Stimulated activated effector memory CD8-positive, alpha-beta T cell treated with anti-CD3 and anti-CD28 coated beads, Interleukin-12 subunit alpha, Interleukin-12 subunit beta, amount 100 ng/mL, for 72 hours (primary cell): ENCODE measurements at regions not wholly inside any gene's neighbourhood (a gene's known extent, or its start where the extent isn't known, plus 50 kb on each side); places are given as distances from the start of the nearest gene placed in this dataset.

Experiments used
- ATAC-seq: fragments of 150-1000 bp; cut with Tn5 transposase; 2 replicates; pipeline ENCODE4 v1.10.0; 2021
- DNase-seq, 2 donors: peaks; one replicate each; pipeline ENCODE4 v3.0.0; 2021 to 2022; ENCODE audit warnings: low spot score in 2 of 2
- H3K27ac Mint-ChIP-seq: one replicate; pipeline ENCODE4 v1.8.0; 2022; ENCODE audit warnings: mild to moderate bottlenecking, mixed read lengths
- H3K36me3 Mint-ChIP-seq: one replicate; pipeline ENCODE4 v1.8.0; 2022; ENCODE audit warnings: mild to moderate bottlenecking, mixed read lengths
- H3K4me1 Mint-ChIP-seq: one replicate; pipeline ENCODE4 v1.8.0; 2022; ENCODE audit warnings: mixed read lengths
- H3K4me3 Mint-ChIP-seq: one replicate; pipeline ENCODE4 v1.8.0; 2022; ENCODE audit warnings: mild to moderate bottlenecking, mixed read lengths
- H3K9me3 Mint-ChIP-seq: one replicate; pipeline ENCODE4 v1.8.0; 2022; ENCODE audit warnings: mixed read lengths

- no peaks in the 10 kb centered on the region for H3K4me1 Mint-ChIP-seq
- H3K9me3 Mint-ChIP-seq: no peaks in the 10 kb centered on the region
- no peak overlapping the region for H3K4me3 Mint-ChIP-seq
- ATAC-seq (no peak), DNase-seq (no peak)
- H3K36me3 Mint-ChIP-seq: no peaks in the 10 kb centered on the region
- H3K27ac Mint-ChIP-seq: no peak overlapping the region
Measured at GRCh38 chr1:22291494-22291893, 148.6 kb upstream of the WNT4 start.

DNA sequence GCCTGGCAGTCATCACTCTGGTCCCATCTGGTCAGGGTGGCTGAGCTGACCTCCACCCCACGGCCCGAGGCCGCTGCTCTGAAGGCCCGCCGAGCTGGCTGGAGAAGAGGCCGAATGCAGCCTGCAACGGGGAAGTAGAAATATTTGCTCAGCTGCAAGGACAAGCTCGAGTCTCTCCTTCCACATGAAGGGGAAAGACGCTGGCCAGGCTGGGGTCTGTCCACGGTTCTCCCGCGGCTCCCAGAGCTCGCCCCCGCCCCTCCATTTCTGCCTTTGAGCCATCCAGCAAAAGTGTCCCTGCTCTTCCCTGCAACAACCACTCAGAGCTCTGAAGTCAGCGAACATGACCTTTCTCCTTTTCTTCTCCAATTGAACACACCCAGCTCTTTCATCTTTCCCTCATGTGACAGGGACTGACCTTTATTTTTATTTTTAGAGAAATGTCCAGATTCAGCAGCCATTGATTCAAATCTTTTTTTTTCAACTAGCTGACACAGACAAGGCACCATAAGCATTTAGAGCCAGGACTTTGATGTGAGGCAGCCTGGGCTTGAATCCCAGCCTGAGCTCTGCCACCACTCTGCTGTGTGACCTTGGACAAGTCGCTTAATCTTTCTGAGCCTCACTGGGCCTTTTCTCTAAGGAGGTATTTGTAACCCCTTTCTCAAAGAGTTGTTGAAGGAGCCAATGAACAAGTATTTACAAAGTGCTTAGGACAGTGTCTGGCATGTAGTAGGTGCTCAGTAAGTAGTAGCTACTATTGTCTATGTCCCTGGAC is 149.3 kb upstream of the WNT4 start:
- no peak overlapping the region for H3K27ac Mint-ChIP-seq
- no peaks in the 10 kb centered on the region for H3K4me1 Mint-ChIP-seq
- no peaks in the 10 kb centered on the region for H3K36me3 Mint-ChIP-seq
- ATAC-seq (no peak), DNase-seq (no peak)
- H3K4me3 Mint-ChIP-seq: no peak overlapping the region
- no peaks in the 10 kb centered on the region for H3K9me3 Mint-ChIP-seq

DNA sequence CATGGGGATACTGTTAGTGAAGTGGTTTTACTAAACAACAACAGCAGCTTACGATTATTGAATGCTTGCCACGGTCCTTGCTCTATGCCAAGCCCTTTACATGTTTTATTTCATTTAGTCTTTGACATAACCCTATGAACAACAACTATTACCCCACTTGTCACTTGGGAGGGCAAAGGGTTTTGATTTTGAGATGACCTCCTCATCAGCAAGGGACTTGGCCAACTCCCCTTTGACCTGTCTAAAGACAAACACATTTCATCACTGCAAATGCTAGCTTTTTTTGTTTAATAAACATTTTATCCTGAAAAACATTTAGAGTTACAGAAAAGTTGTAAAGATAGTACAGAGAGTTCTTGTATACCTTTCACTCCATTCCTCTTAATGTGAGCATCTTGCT is 152.5 kb upstream of the WNT4 start:
- no peak overlapping the region for H3K27ac Mint-ChIP-seq
- no peaks in the 10 kb centered on the region for H3K4me1 Mint-ChIP-seq
- ATAC-seq: no peak
- no peak overlapping the region for H3K4me3 Mint-ChIP-seq
- H3K9me3 Mint-ChIP-seq: no peaks in the 10 kb centered on the region
- no peaks in the 10 kb centered on the region for H3K36me3 Mint-ChIP-seq
- DNase-seq: no peak

DNA sequence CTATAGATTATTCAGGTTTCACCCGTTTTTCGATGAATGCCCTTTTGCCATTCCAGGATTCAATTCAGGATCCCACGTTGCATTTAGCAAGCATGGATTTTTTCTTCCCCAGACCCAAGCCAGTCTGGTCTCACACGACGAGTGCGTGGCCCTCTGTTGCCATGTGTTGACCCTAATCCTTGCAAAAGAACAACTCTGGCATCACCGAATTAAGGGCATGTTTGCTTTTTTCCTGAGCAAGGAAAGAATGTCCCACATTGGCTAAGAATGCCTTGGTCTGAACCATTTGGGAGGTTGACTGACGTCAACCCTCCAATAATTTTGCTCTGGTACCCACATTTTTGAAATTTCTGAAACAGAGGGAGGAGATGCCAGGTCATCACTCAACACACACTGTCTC is 153.0 kb upstream of the WNT4 start:
- Mint-ChIP-seq H3K9me3 (no peaks in the 10 kb centered on the region), H3K4me3 (no peak overlapping the region), H3K36me3 (no peaks in the 10 kb centered on the region), H3K27ac (no peak overlapping the region), H3K4me1 (no peaks in the 10 kb centered on the region)
- ATAC-seq (no peak), DNase-seq (no peak)

DNA sequence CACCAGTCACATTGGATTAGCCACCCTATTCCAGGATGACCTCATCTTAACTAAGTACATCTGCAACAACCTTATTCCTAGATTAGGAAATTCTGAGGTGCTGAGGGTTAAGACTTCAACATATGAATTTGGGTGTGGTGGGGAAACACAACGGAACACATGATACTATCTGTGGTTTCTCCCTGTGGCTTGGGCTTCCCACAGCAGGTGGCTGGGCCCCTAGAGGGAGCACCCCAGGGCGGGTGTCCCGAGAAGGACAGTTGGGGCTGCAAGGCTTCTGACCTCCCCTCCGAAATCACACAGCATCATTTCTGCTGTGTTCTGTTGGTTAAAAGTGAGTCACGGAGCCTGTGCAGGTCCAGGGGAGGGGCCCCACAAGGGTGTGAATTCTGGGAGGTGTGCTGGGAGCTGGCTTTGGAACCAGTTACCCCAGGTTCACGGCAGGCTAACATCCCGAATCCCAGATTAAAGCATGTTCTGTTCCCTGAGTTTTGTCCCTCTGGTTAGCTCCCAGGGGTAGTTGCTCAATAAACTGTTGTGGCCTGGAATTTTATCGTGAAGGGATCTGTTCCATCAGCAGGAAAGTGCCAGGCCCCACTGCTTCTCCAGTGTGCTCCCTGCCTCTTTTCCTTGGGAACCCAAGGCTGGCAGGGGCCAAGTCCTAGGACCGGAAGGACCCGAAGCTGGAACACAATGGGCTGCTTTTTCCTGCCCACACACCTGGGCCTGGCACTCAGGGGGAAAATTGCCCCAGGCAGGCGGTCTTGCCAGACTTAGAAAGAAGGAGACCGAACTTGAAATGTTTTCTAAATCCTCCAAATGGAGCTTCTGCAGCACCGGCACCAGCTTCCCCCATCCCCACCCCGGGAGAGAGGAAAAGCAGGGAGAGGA is 154.0 kb upstream of the WNT4 start:
- H3K36me3 Mint-ChIP-seq: no peaks in the 10 kb centered on the region
- DNase-seq (no peak), ATAC-seq (peak; percentile 39)
- no peak overlapping the region for H3K27ac Mint-ChIP-seq
- H3K4me1 Mint-ChIP-seq: no peaks in the 10 kb centered on the region
- H3K9me3 Mint-ChIP-seq: no peaks in the 10 kb centered on the region
- H3K4me3 Mint-ChIP-seq: no peak overlapping the region

DNA sequence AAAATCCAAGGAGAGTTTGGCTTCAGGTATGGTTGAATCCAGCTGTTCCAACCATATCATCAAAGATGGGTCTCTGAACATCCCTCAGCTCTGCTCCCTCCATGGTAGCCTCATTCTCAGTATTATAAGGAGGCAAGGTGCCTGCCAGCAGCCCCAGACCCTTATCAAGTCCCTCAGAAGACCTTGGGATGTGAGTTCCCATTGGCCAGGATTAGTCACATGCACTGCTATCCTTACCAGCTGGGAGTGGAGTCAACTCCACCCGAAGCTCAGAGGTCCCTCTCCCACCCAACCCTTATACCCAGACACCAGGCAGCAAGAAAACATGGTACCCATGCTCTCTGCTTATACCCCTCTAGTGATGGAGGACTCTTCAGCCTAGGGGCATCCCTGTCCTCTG is 153.7 kb upstream of the ZBTB40 start:
- Mint-ChIP-seq H3K4me3 (no peak overlapping the region), H3K27ac (no peak overlapping the region), H3K9me3 (no peaks in the 10 kb centered on the region), H3K4me1 (no peaks in the 10 kb centered on the region), H3K36me3 (no peaks in the 10 kb centered on the region)
- ATAC-seq (no peak), DNase-seq (no peak)

DNA sequence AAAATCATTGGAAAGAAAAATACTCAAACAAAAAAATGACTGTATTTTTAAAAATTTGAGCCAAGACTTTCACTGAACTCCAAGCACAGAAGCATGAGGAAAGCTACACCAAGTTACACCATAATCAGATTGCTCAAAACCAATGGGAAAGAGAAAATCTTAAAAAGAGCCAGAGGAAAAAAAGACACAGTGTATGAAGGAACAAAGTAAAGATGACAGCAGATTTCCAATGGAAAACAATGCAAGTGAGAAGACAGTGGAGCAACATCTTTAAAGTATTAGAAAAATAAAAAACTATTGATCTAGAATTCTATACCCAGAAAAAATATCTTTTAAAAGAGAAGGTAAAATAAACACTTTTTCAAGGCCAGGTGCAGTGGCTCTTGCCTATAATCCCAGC is 147.8 kb upstream of the ZBTB40 start:
- no peak overlapping the region for H3K27ac Mint-ChIP-seq
- H3K36me3 Mint-ChIP-seq: no peaks in the 10 kb centered on the region
- peaks cover 5% of the 10 kb centered on the region for H3K9me3 Mint-ChIP-seq
- no peak overlapping the region for H3K4me3 Mint-ChIP-seq
- no peaks in the 10 kb centered on the region for H3K4me1 Mint-ChIP-seq
- no peak for ATAC-seq
- no peak for DNase-seq

GRCh38 chr1:22309572-22309971 is 142.1 kb upstream of the ZBTB40 start:
- Mint-ChIP-seq H3K36me3 (no peaks in the 10 kb centered on the region), H3K4me3 (no peak overlapping the region), H3K4me1 (no peaks in the 10 kb centered on the region), H3K27ac (no peak overlapping the region), H3K9me3 (no peaks in the 10 kb centered on the region)
- DNase-seq (no peak), ATAC-seq (no peak)

GRCh38 chr1:22311461-22311860 is 140.2 kb upstream of the ZBTB40 start:
- ATAC-seq: no peak
- Mint-ChIP-seq H3K4me3 (no peak overlapping the region), H3K9me3 (no peaks in the 10 kb centered on the region)

GRCh38 chr1:22313321-22313720 is 138.3 kb upstream of the ZBTB40 start:
- Mint-ChIP-seq H3K27ac (no peak overlapping the region), H3K4me3 (no peak overlapping the region), H3K9me3 (no peaks in the 10 kb centered on the region), H3K36me3 (no peaks in the 10 kb centered on the region), H3K4me1 (no peaks in the 10 kb centered on the region)
- DNase-seq: no peak
- ATAC-seq: no peak

More at GRCh38 chr1:22311461-22311860, 140.2 kb upstream of the ZBTB40 start:
- DNase-seq: no peak
- Mint-ChIP-seq H3K27ac (no peak overlapping the region), H3K36me3 (no peaks in the 10 kb centered on the region), H3K4me1 (no peaks in the 10 kb centered on the region)

DNA sequence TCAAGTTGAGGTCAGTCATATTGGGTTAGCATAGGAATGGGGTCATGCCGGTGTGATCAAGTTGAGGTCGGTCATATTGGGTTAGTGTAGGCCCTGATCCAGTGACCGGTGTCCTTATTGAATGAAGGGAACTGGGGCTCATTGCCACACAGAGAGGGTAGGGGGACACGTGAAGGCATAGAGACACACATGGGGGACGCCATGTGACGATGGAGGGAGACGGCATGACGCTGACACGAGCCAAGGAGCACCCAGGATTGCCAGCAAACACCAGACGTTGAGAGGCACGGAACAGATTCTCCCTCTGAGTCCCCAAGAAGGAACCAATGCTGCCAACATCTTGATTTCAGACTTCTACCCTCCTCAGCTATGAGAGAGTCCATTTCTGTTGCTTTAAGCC is 136.9 kb upstream of the ZBTB40 start:
- no peak overlapping the region for H3K27ac Mint-ChIP-seq
- H3K4me1 Mint-ChIP-seq: no peaks in the 10 kb centered on the region
- DNase-seq (no peak), ATAC-seq (no peak)
- no peak overlapping the region for H3K4me3 Mint-ChIP-seq
- no peaks in the 10 kb centered on the region for H3K9me3 Mint-ChIP-seq
- no peaks in the 10 kb centered on the region for H3K36me3 Mint-ChIP-seq

DNA sequence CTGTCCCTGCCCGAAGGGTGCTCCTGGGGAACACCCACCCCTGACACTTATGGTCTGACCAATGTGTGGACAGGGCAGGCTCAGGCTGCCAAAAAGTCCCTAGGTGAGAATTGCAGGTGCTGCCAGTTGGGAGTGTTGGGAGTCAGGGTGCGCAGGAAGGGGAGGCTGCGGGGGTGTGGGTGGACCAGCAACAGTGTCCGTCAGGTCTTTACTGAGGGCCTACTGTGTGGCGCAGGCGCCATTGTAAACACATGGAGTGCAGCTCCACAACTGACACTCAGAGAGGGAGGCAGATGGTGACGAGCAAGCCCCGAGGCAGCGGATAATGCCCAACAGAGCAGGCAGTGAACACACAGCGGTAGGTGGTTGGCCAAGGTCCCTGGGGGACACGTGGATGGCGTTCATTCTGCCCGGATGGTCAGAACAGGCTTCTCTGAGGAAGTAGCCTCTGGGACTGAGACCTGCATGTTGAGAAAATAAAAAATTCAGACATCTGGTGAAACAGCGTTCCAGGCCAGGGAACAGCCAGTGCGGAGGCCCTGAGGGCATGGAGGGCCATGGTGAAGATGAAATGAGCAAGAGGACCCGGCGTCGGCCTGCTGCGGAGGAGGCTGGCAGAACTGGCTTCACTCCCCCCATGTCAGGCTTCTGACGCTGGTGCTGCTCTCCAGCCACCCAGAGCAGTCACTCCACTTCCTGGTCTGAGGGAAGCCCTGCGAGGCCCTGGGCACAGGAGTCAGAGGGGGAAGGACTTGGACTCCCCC is 136.2 kb upstream of the ZBTB40 start:
- Mint-ChIP-seq H3K36me3 (no peaks in the 10 kb centered on the region), H3K9me3 (no peaks in the 10 kb centered on the region), H3K4me1 (no peaks in the 10 kb centered on the region), H3K27ac (no peak overlapping the region), H3K4me3 (no peak overlapping the region)
- no peak for ATAC-seq
- no peak for DNase-seq

DNA sequence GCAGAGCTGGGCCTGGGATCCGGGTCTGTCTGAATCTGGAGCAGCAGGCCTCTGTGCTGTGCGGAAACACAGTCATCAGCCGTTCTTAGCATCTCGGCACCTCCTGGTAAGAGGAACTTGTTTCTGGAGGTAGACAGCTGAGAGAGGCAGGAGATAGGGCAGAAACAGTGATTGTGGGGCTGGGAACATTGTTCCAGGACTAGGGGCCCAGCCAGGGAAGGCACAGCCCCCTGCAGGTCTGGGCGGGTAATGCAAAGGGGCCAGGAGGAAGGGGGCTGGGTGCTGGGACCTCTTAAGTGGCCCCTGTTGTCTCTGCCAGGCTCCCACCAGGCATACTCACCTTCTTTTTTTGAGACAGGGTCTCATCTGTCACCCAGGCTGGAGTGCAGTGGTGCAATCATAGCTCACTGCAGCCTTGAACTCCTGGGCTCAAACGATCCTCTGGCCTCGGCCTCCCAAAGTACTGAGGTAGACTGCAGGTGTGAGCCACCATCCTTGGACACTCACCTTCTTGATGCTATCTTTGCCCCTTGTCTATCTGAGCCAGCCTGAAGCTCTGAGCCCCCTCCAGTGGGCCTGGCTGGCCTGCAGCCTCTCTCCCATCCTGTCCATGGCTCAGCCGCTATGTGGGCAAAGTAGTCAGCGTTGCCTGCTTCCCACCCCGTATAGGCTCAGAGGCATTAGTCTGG is 134.3 kb upstream of the ZBTB40 start:
- Mint-ChIP-seq H3K9me3 (no peaks in the 10 kb centered on the region), H3K36me3 (no peaks in the 10 kb centered on the region), H3K4me3 (no peak overlapping the region), H3K27ac (no peak overlapping the region), H3K4me1 (no peaks in the 10 kb centered on the region)
- DNase-seq (no peak), ATAC-seq (no peak)

DNA sequence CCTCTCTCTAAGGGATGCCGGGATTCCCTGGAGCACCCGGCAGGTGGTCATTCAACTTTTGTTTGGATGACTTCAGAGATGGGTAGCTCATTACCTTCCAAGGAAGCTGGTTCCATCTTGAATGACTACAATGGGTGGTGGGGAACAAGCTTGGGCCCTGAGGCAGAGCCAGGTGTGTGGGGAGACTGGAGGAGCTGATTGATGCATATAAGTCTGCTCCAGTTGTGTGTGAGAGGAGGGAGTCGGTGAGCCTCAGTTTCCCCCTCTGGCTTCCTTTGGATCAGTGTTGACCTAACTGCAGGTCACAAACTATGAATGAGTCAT is 133.8 kb upstream of the ZBTB40 start:
- H3K27ac Mint-ChIP-seq: no peak overlapping the region
- no peaks in the 10 kb centered on the region for H3K9me3 Mint-ChIP-seq
- H3K4me1 Mint-ChIP-seq: no peaks in the 10 kb centered on the region
- no peak for ATAC-seq
- H3K36me3 Mint-ChIP-seq: no peaks in the 10 kb centered on the region
- H3K4me3 Mint-ChIP-seq: no peak overlapping the region
- no peak for DNase-seq

GRCh38 chr1:22318279-22318981 is 133.2 kb upstream of the ZBTB40 start:
- H3K9me3 Mint-ChIP-seq: no peaks in the 10 kb centered on the region
- no peak overlapping the region for H3K4me3 Mint-ChIP-seq
- no peak overlapping the region for H3K27ac Mint-ChIP-seq
- no peaks in the 10 kb centered on the region for H3K4me1 Mint-ChIP-seq
- no peaks in the 10 kb centered on the region for H3K36me3 Mint-ChIP-seq
- DNase-seq (no peak), ATAC-seq (no peak)
